ENCODE measurements at regions not wholly inside any gene's neighbourhood (a gene's known extent, or its start where the extent isn't known, plus 50 kb on each side); places are given as distances from the start of the nearest gene placed in this dataset.

DNA sequence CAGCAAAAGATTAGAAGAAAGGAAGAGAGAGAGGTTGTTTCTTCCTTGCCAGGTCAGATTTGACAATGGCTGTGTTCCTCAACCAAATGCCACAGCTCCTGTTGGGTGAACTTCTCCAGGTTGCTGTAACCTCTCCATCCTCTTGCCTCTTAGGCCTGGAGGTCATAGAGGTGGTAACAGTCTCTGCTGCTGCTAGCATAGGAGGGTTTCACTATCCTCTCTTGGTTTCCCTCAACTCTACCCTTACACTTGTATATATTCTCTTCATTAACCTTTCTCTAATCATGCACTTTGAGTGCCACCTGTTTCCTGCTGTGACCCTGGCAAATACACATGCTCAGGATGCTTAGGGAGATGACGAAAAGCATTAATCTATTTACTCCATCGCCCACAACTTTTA is 67.7 kb upstream of the HIF1A start (continued):
- no peak for TF ChIP-seq ZFP3 (tag by site-specific recombination; IDR thresholded peaks at IDR 0.05; ENCODE audit: low read depth)
- no peak for TF ChIP-seq ZNF37A (tag by site-specific recombination; IDR thresholded peaks at IDR 0.05)
- TF ChIP-seq KLF9 (tag by site-specific recombination; IDR thresholded peaks at IDR 0.05; ENCODE audit: low read depth), result no peak
- no peak for TF ChIP-seq ZNF223 (tag by site-specific recombination; IDR thresholded peaks at IDR 0.05)
- TF ChIP-seq ZNF155 (tag by site-specific recombination; IDR thresholded peaks at IDR 0.05), result no peak
- TF ChIP-seq GLIS2 (tag by site-specific recombination; IDR thresholded peaks at IDR 0.05), result no peak
- TF ChIP-seq, protein P1, sequence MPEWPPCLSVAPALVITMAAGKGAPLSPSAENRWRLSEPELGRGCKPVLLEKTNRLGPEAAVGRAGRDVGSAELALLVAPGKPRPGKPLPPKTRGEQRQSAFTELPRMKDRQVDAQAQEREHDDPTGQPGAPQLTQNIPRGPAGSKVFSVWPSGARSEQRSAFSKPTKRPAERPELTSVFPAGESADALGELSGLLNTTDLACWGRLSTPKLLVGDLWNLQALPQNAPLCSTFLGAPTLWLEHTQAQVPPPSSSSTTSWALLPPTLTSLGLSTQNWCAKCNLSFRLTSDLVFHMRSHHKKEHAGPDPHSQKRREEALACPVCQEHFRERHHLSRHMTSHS (tag by site-specific recombination; IDR thresholded peaks at IDR 0.05), result no peak
- no peak for TF ChIP-seq ZNF391 (tag by site-specific recombination; IDR thresholded peaks at IDR 0.05; ENCODE audit: borderline replicate concordance, low read depth)
- no peak for TF ChIP-seq REPIN1 (tag by site-specific recombination; IDR thresholded peaks at IDR 0.05; ENCODE audit: low read depth)
- TF ChIP-seq, protein P2, sequence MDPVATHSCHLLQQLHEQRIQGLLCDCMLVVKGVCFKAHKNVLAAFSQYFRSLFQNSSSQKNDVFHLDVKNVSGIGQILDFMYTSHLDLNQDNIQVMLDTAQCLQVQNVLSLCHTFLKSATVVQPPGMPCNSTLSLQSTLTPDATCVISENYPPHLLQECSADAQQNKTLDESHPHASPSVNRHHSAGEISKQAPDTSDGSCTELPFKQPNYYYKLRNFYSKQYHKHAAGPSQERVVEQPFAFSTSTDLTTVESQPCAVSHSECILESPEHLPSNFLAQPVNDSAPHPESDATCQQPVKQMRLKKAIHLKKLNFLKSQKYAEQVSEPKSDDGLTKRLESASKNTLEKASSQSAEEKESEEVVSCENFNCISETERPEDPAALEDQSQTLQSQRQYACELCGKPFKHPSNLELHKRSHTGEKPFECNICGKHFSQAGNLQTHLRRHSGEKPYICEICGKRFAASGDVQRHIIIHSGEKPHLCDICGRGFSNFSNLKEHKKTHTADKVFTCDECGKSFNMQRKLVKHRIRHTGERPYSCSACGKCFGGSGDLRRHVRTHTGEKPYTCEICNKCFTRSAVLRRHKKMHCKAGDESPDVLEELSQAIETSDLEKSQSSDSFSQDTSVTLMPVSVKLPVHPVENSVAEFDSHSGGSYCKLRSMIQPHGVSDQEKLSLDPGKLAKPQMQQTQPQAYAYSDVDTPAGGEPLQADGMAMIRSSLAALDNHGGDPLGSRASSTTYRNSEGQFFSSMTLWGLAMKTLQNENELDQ (tag by site-specific recombination; IDR thresholded peaks at IDR 0.05; ENCODE audit: low read depth), result no peak
- TF ChIP-seq, protein P3, sequence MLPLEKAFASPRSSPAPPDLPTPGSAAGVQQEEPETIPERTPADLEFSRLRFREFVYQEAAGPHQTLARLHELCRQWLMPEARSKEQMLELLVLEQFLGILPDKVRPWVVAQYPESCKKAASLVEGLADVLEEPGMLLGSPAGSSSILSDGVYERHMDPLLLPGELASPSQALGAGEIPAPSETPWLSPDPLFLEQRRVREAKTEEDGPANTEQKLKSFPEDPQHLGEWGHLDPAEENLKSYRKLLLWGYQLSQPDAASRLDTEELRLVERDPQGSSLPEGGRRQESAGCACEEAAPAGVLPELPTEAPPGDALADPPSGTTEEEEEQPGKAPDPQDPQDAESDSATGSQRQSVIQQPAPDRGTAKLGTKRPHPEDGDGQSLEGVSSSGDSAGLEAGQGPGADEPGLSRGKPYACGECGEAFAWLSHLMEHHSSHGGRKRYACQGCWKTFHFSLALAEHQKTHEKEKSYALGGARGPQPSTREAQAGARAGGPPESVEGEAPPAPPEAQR (tag by site-specific recombination; IDR thresholded peaks at IDR 0.05), result no peak
- no peak for TF ChIP-seq ZNF394 (tag by site-specific recombination; IDR thresholded peaks at IDR 0.05; ENCODE audit: borderline replicate concordance)
- no peak for TF ChIP-seq ZNF302 (tag by site-specific recombination; IDR thresholded peaks at IDR 0.05; ENCODE audit: low read depth)

DNA sequence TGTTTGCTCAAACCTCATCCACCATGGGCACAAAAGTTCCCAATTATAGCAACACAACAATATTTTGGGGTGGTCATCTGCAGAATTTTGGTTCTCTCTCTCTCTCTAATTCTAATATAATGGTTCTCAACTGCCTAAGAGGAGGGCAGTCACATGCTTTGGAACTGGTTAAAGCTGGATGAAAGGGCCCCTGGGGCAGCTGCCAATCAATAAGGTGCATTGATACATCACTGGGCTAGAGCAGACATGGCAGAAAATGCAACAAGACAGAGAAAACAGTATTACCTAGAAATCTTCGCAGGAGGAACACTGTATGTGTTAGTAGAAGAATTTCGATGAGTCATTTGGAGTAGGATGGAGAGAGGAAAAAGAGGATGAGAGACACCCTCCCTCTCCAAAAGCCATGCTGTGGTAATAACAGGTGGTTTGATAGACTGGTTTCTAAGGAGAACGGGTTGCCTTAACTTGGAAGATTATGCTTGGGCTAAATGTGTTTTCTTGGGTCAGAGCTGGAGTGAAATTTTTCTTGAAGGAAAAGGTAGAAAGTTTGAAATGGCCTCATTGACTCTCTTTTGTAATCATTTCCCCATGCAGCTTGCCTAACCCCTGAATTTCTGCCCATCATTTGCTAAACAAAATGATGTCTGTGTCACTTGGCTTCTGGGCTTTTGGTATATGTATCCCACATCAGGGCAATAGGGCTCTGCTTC is 67.1 kb upstream of the HIF1A start:
- H3K9me3 ChIP-seq (ENCODE audit: control insufficient read depth, insufficient read depth, low read depth, low read length), result no peaks in the 10 kb centered on the region
- H3K4me3 ChIP-seq (ENCODE audit: low read depth, low read length), result no peak overlapping the region
- POLR2A ChIA-PET, result no interaction called here
- no peak overlapping the region for H3K27ac ChIP-seq (ENCODE audit: extremely low read depth, low read depth, low read length)
- H3K4me1 ChIP-seq (ENCODE audit: control insufficient read depth, insufficient read depth, low read length), result peaks cover 13% of the 10 kb centered on the region
- CTCF ChIA-PET, result interaction anchor here (0.8 kb wide), 1 partner anchor 151 kb away, joined by 3 read pairs; no protein-coding TSS in a partner anchor
- H3K36me3 ChIP-seq (ENCODE audit: control insufficient read depth in 2 of 2, insufficient read depth in 1 of 2, low read length in 2 of 2), result no peaks in the 10 kb centered on the region
- no peak for TF ChIP-seq ZNF366 (tag by site-specific recombination; conservative IDR thresholded peaks at IDR 0.05)
- TF ChIP-seq, protein P4, sequence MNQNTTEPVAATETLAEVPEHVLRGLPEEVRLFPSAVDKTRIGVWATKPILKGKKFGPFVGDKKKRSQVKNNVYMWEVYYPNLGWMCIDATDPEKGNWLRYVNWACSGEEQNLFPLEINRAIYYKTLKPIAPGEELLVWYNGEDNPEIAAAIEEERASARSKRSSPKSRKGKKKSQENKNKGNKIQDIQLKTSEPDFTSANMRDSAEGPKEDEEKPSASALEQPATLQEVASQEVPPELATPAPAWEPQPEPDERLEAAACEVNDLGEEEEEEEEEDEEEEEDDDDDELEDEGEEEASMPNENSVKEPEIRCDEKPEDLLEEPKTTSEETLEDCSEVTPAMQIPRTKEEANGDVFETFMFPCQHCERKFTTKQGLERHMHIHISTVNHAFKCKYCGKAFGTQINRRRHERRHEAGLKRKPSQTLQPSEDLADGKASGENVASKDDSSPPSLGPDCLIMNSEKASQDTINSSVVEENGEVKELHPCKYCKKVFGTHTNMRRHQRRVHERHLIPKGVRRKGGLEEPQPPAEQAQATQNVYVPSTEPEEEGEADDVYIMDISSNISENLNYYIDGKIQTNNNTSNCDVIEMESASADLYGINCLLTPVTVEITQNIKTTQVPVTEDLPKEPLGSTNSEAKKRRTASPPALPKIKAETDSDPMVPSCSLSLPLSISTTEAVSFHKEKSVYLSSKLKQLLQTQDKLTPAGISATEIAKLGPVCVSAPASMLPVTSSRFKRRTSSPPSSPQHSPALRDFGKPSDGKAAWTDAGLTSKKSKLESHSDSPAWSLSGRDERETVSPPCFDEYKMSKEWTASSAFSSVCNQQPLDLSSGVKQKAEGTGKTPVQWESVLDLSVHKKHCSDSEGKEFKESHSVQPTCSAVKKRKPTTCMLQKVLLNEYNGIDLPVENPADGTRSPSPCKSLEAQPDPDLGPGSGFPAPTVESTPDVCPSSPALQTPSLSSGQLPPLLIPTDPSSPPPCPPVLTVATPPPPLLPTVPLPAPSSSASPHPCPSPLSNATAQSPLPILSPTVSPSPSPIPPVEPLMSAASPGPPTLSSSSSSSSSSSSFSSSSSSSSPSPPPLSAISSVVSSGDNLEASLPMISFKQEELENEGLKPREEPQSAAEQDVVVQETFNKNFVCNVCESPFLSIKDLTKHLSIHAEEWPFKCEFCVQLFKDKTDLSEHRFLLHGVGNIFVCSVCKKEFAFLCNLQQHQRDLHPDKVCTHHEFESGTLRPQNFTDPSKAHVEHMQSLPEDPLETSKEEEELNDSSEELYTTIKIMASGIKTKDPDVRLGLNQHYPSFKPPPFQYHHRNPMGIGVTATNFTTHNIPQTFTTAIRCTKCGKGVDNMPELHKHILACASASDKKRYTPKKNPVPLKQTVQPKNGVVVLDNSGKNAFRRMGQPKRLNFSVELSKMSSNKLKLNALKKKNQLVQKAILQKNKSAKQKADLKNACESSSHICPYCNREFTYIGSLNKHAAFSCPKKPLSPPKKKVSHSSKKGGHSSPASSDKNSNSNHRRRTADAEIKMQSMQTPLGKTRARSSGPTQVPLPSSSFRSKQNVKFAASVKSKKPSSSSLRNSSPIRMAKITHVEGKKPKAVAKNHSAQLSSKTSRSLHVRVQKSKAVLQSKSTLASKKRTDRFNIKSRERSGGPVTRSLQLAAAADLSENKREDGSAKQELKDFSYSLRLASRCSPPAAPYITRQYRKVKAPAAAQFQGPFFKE (tag by site-specific recombination; IDR thresholded peaks at IDR 0.05; ENCODE audit: borderline replicate concordance), result no peak
- TF ChIP-seq ZNF571 (tag by site-specific recombination; IDR thresholded peaks at IDR 0.05), result no peak
- no peak for TF ChIP-seq ZNF837 (tag by site-specific recombination; IDR thresholded peaks at IDR 0.05)
- no peak for TF ChIP-seq ZNF776 (tag by site-specific recombination; IDR thresholded peaks at IDR 0.05; ENCODE audit: borderline replicate concordance)
- TF ChIP-seq, protein P5, sequence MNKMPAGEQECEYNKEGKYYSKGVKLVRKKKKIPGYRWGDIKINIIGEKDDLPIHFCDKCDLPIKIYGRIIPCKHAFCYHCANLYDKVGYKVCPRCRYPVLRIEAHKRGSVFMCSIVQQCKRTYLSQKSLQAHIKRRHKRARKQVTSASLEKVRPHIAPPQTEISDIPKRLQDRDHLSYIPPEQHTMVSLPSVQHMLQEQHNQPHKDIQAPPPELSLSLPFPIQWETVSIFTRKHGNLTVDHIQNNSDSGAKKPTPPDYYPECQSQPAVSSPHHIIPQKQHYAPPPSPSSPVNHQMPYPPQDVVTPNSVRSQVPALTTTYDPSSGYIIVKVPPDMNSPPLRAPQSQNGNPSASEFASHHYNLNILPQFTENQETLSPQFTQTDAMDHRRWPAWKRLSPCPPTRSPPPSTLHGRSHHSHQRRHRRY (tag by site-specific recombination; IDR thresholded peaks at IDR 0.05), result no peak
- TF ChIP-seq ZSCAN16 (tag by site-specific recombination; IDR thresholded peaks at IDR 0.05), result no peak
- TF ChIP-seq ZNF214 (tag by site-specific recombination; IDR thresholded peaks at IDR 0.05; ENCODE audit: borderline replicate concordance), result no peak
- no peak for TF ChIP-seq ZNF555 (tag by site-specific recombination; conservative IDR thresholded peaks at IDR 0.05)
- no peak for TF ChIP-seq ZNF146 (tag by site-specific recombination; IDR thresholded peaks at IDR 0.05)
- no peak for TF ChIP-seq EGR2 (tag by site-specific recombination; IDR thresholded peaks at IDR 0.05; ENCODE audit: low read depth)
- TF ChIP-seq ZNF600 (tag by site-specific recombination; IDR thresholded peaks at IDR 0.05), result no peak
- TF ChIP-seq ZNF791 (tag by site-specific recombination; IDR thresholded peaks at IDR 0.05), result no peak

Measured in HEK293 (cell line).